ENCODE measurements at regions not wholly inside any gene's neighbourhood (a gene's known extent, or its start where the extent isn't known, plus 50 kb on each side); places are given as distances from the start of the nearest gene placed in this dataset.

DNA sequence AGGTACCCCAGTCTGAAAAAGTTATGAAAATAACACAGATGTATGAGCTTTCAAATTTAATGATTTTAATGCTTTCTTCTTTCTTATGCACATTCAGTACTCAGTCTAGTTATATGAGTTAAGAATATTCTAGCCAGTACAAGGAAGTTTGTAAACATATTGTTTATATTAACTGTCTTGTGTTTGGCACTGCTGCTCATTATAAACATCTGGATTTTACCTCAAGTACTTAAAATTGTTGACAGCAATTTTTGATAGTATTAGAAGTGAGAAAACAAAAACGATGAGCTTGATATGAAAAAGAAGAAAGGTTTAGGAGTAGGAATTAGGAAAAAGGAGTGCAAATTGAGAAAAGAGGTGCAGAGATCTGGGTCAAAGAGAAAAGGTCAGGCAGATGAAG lies 293.3 kb downstream of the C3orf38 start:
- H4K5ac ChIP-seq (ENCODE audit: low read depth, low read length), result no peak overlapping the region
- no peak overlapping the region for H2AFZ ChIP-seq (replicated peaks; ENCODE audit: low read length, poor library complexity)
- no peak overlapping the region for H2BK15ac ChIP-seq (ENCODE audit: low read depth, low read length)
- ATAC-seq (ENCODE audit: low read depth) (no peak), DNase-seq (no peak)
- in situ Hi-C loops (cut with MboI; ENCODE audit: low sequenced_read_pairs) (no loop called here), intact Hi-C loops (cut with micrococcal nuclease) (no loop called here), dilution Hi-C loops (cut with HindIII; ENCODE audit: low sequenced_read_pairs, unreplicated experiment) (no loop called here)
- no peaks in the 10 kb centered on the region for H3K36me3 ChIP-seq (ENCODE audit: control insufficient read depth, insufficient read depth, low read length)
- H4K20me1 ChIP-seq (ENCODE audit: insufficient read depth, low read length), result no peaks in the 10 kb centered on the region
- no peaks in the 10 kb centered on the region for H3K9me1 ChIP-seq (ENCODE audit: insufficient read depth, low read length)
- no peaks in the 10 kb centered on the region for H3K9me3 ChIP-seq (ENCODE audit: control insufficient read depth, insufficient read depth, low read length)
- H2BK5ac ChIP-seq (ENCODE audit: low read depth, low read length, poor library complexity, severe bottlenecking), result no peak overlapping the region
- H3K4me2 ChIP-seq (ENCODE audit: low read depth, low read length), result no peak overlapping the region
- H3K9ac ChIP-seq (ENCODE audit: low read depth, low read length), result no peak overlapping the region
- H3K18ac ChIP-seq (ENCODE audit: low read depth, low read length), result no peak overlapping the region
- no peaks in the 10 kb centered on the region for H3K27me3 ChIP-seq (ENCODE audit: control insufficient read depth, insufficient read depth, low read length)
- BruUV-seq (replicated peaks), result no TSS peak
- H3K56ac ChIP-seq (ENCODE audit: extremely low read depth, insufficient read depth, low read length), result no peak overlapping the region
- H2BK20ac ChIP-seq (ENCODE audit: low read depth, low read length), result no peak overlapping the region
- H3K4ac ChIP-seq (ENCODE audit: low read depth, low read length), result no peak overlapping the region
- H3K27ac ChIP-seq (ENCODE audit: insufficient read depth, low read length), result no peak overlapping the region
- CTCF ChIA-PET, result no interaction called here
- 100% methylated on average over 1 of the region's 1 CpG; no CpG with 5 or more reads in 1 of the 2 experiments for WGBS, 2 experiments (ENCODE audit: extremely low coverage in 2 of 2, insufficient read length in 1 of 2)
- POLR2A ChIA-PET (ENCODE audit: unreplicated experiment), result no interaction called here
- no peak overlapping the region for H3K23ac ChIP-seq (ENCODE audit: low read depth, low read length)
- H2AK9ac ChIP-seq (replicated peaks; ENCODE audit: low read depth, low read length, poor library complexity), result no peak overlapping the region
- H4K91ac ChIP-seq (ENCODE audit: insufficient read depth, low read depth, low read length), result no peak overlapping the region
- no peak overlapping the region for H3K4me3 ChIP-seq (ENCODE audit: insufficient read depth, low read depth, low read length)
- H3K79me1 ChIP-seq (ENCODE audit: low read depth in 1 of 2, low read length in 2 of 2), result no peaks in the 10 kb centered on the region
- no peak overlapping the region for H3K14ac ChIP-seq (replicated peaks; ENCODE audit: low read depth, low read length)
- no peak overlapping the region for H2AK5ac ChIP-seq (ENCODE audit: low read depth, low read length)
- TF ChIP-seq MXI1 (IDR thresholded peaks at IDR 0.05; ENCODE audit: borderline replicate concordance, low read depth, low read length), result no peak
- TF ChIP-seq, protein P1, sequence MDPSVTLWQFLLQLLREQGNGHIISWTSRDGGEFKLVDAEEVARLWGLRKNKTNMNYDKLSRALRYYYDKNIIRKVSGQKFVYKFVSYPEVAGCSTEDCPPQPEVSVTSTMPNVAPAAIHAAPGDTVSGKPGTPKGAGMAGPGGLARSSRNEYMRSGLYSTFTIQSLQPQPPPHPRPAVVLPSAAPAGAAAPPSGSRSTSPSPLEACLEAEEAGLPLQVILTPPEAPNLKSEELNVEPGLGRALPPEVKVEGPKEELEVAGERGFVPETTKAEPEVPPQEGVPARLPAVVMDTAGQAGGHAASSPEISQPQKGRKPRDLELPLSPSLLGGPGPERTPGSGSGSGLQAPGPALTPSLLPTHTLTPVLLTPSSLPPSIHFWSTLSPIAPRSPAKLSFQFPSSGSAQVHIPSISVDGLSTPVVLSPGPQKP (IDR thresholded peaks at IDR 0.05; ENCODE audit: borderline replicate concordance, low read depth, low read length), result no peak
- TF ChIP-seq RCOR1 (IDR thresholded peaks at IDR 0.05; ENCODE audit: insufficient replicate concordance, low read length), result no peak
- no peak for TF ChIP-seq MAZ (IDR thresholded peaks at IDR 0.05; ENCODE audit: borderline replicate concordance, low read depth, low read length)
- no peak for TF ChIP-seq FOS (IDR thresholded peaks at IDR 0.05; ENCODE audit: low read depth, low read length)
- TF ChIP-seq BHLHE40 (IDR thresholded peaks at IDR 0.05; ENCODE audit: low read depth, low read length), result no peak
- no peak for TF ChIP-seq SMC3 (IDR thresholded peaks at IDR 0.05; ENCODE audit: low read depth, low read length)
- TF ChIP-seq, protein P2, sequence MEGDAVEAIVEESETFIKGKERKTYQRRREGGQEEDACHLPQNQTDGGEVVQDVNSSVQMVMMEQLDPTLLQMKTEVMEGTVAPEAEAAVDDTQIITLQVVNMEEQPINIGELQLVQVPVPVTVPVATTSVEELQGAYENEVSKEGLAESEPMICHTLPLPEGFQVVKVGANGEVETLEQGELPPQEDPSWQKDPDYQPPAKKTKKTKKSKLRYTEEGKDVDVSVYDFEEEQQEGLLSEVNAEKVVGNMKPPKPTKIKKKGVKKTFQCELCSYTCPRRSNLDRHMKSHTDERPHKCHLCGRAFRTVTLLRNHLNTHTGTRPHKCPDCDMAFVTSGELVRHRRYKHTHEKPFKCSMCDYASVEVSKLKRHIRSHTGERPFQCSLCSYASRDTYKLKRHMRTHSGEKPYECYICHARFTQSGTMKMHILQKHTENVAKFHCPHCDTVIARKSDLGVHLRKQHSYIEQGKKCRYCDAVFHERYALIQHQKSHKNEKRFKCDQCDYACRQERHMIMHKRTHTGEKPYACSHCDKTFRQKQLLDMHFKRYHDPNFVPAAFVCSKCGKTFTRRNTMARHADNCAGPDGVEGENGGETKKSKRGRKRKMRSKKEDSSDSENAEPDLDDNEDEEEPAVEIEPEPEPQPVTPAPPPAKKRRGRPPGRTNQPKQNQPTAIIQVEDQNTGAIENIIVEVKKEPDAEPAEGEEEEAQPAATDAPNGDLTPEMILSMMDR (conservative IDR thresholded peaks at IDR 0.05; ENCODE audit: low read depth, low read length), result no peak
- TF ChIP-seq CHD1 (IDR thresholded peaks at IDR 0.05; ENCODE audit: low read depth, low read length), result no peak
- TF ChIP-seq POLR2A (IDR thresholded peaks at IDR 0.05; ENCODE audit: low read depth, low read length), result no peak
- TF ChIP-seq CEBPB (IDR thresholded peaks at IDR 0.05; ENCODE audit: low read depth, low read length), result no peak
- no peak for TF ChIP-seq NFE2L2 (IDR thresholded peaks at IDR 0.05; ENCODE audit: low read depth, low read length)
- TF ChIP-seq, protein P3, sequence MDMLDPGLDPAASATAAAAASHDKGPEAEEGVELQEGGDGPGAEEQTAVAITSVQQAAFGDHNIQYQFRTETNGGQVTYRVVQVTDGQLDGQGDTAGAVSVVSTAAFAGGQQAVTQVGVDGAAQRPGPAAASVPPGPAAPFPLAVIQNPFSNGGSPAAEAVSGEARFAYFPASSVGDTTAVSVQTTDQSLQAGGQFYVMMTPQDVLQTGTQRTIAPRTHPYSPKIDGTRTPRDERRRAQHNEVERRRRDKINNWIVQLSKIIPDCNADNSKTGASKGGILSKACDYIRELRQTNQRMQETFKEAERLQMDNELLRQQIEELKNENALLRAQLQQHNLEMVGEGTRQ (IDR thresholded peaks at IDR 0.05; ENCODE audit: low read depth, low read length), result no peak
- no peak for TF ChIP-seq RAD21 (IDR thresholded peaks at IDR 0.05; ENCODE audit: low read length)
- no peak for TF ChIP-seq MAFK (IDR thresholded peaks at IDR 0.05; ENCODE audit: low read depth, low read length)
- no peak for TF ChIP-seq RFX5 (IDR thresholded peaks at IDR 0.05; ENCODE audit: low read depth, low read length)
- H4K8ac ChIP-seq (ENCODE audit: low read depth in 2 of 2, low read length in 2 of 2), result no peak overlapping the region
- H3K4me1 ChIP-seq (ENCODE audit: control insufficient read depth, insufficient read depth, low read length), result no peaks in the 10 kb centered on the region
- no peak overlapping the region for H2BK120ac ChIP-seq (ENCODE audit: low read depth, low read length)

Measured in IMR-90 (cell line).